ENCODE measurements at regions not wholly inside any gene's neighbourhood (a gene's known extent, or its start where the extent isn't known, plus 50 kb on each side); places are given as distances from the start of the nearest gene placed in this dataset.

- Histone ChIP-seq H3K79me2 (ENCODE audit: control insufficient read depth, insufficient read depth, low read length) (no peaks in the 10 kb centered on the region), H3K27ac (ENCODE audit: control insufficient read depth, insufficient read depth, low read length) (no peak overlapping the region), H3K9me1 (ENCODE audit: control insufficient read depth, extremely low read depth, insufficient read depth, low read length) (no peaks in the 10 kb centered on the region), H3K4me1 (ENCODE audit: control insufficient read depth, extremely low read depth, insufficient read depth, low read length) (no peaks in the 10 kb centered on the region), H4K20me1 (ENCODE audit: control insufficient read depth, extremely low read depth, insufficient read depth, low read length) (no peaks in the 10 kb centered on the region), H3K27me3 (ENCODE audit: control insufficient read depth, extremely low read depth, insufficient read depth, low read length) (no peaks in the 10 kb centered on the region), H2AFZ (ENCODE audit: control insufficient read depth, low read length) (no peak overlapping the region), H3K9ac (ENCODE audit: control insufficient read depth, extremely low read depth, insufficient read depth, low read length) (no peak overlapping the region), H3K36me3 (ENCODE audit: control insufficient read depth in 2 of 2, extremely low read depth in 1 of 2, insufficient read depth in 2 of 2, low read length in 2 of 2) (no peaks in the 10 kb centered on the region), H3K4me2 (ENCODE audit: control insufficient read depth, extremely low read depth, insufficient read depth, low read depth, low read length) (no peak overlapping the region), H3K4me3 (ENCODE audit: control insufficient read depth in 2 of 3, extremely low read depth in 1 of 3, insufficient read depth in 2 of 3, low read depth in 1 of 3, low read length in 3 of 3) (no peak overlapping the region), H3K9me3 (ENCODE audit: control insufficient read depth, low read depth, low read length) (no peaks in the 10 kb centered on the region)
- TF ChIP-seq CTCF (optimal IDR thresholded peaks at IDR 0.05 in 1 of 3, IDR thresholded peaks at IDR 0.05 in 1 of 3, conservative IDR thresholded peaks at IDR 0.05 in 1 of 3; ENCODE audit: extremely low read depth in 1 of 3, insufficient read depth in 2 of 3, low read length in 3 of 3) (peak in 1 of 3 experiments; percentile 58), EZH2 (IDR thresholded peaks at IDR 0.05; ENCODE audit: low read length) (no peak)
- FAIRE-seq: peak; percentile 29
- dilution Hi-C loops (cut with MboI; ENCODE audit: extremely low pct_ligation_motif_present, low sequenced_read_pairs): no loop called here
- no peak for DNase-seq (ENCODE audit: low read depth, low spot score)
These were observed 90.8 kb downstream of the ARL4C start for GRCh38 chr2:234406085-234406484.

GRCh38 chr2:234405462-234405861 lies 91.4 kb downstream of the ARL4C start:
- DNase-seq (ENCODE audit: low read depth, low spot score) (no peak), FAIRE-seq (no peak)
- H3K79me2 ChIP-seq (ENCODE audit: control insufficient read depth, insufficient read depth, low read length): no peaks in the 10 kb centered on the region
- no peak overlapping the region for H3K4me3 ChIP-seq (ENCODE audit: control insufficient read depth in 2 of 3, extremely low read depth in 1 of 3, insufficient read depth in 2 of 3, low read depth in 1 of 3, low read length in 3 of 3)
- H3K27me3 ChIP-seq (ENCODE audit: control insufficient read depth, extremely low read depth, insufficient read depth, low read length): no peaks in the 10 kb centered on the region
- no peaks in the 10 kb centered on the region for H3K4me1 ChIP-seq (ENCODE audit: control insufficient read depth, extremely low read depth, insufficient read depth, low read length)
- no peaks in the 10 kb centered on the region for H3K9me1 ChIP-seq (ENCODE audit: control insufficient read depth, extremely low read depth, insufficient read depth, low read length)
- no peak overlapping the region for H3K4me2 ChIP-seq (ENCODE audit: control insufficient read depth, extremely low read depth, insufficient read depth, low read depth, low read length)
- no peak overlapping the region for H3K27ac ChIP-seq (ENCODE audit: control insufficient read depth, insufficient read depth, low read length)
- H4K20me1 ChIP-seq (ENCODE audit: control insufficient read depth, extremely low read depth, insufficient read depth, low read length): no peaks in the 10 kb centered on the region
- H3K36me3 ChIP-seq (ENCODE audit: control insufficient read depth in 2 of 2, extremely low read depth in 1 of 2, insufficient read depth in 2 of 2, low read length in 2 of 2): no peaks in the 10 kb centered on the region
- no peak overlapping the region for H3K9ac ChIP-seq (ENCODE audit: control insufficient read depth, extremely low read depth, insufficient read depth, low read length)
- no peak for TF ChIP-seq EZH2 (IDR thresholded peaks at IDR 0.05; ENCODE audit: low read length)
- no peak for TF ChIP-seq CTCF (optimal IDR thresholded peaks at IDR 0.05 in 1 of 3, IDR thresholded peaks at IDR 0.05 in 1 of 3, conservative IDR thresholded peaks at IDR 0.05 in 1 of 3; ENCODE audit: extremely low read depth in 1 of 3, insufficient read depth in 2 of 3, low read length in 3 of 3)
- no peaks in the 10 kb centered on the region for H3K9me3 ChIP-seq (ENCODE audit: control insufficient read depth, low read depth, low read length)
- no peak overlapping the region for H2AFZ ChIP-seq (ENCODE audit: control insufficient read depth, low read length)
- dilution Hi-C loops (cut with MboI; ENCODE audit: extremely low pct_ligation_motif_present, low sequenced_read_pairs): no loop called here

Data from keratinocyte (primary cell).